GM23338 (cell line): ENCODE measurements at regions not wholly inside any gene's neighbourhood (a gene's known extent, or its start where the extent isn't known, plus 50 kb on each side); places are given as distances from the start of the nearest gene placed in this dataset.

Experiments
- ATAC-seq: fragments of 200-7000 bp; cut with Tn5 transposase; 3 replicates; pipeline ENCODE4 v1.9.1; 2020
- DNase-seq: peaks from one replicate; pipeline ENCODE4 v3.0.0-alpha.2; 2015; ENCODE audit warnings: low spot score
- H2AFZ ChIP-seq: fragments of 200-600 bp; sonication (generic); 2 replicates; pipeline ENCODE4 v1.8.0; 2016; ENCODE audit warnings: antibody characterized with exemption, mild to moderate bottlenecking, moderate library complexity
- H3F3A ChIP-seq: fragments of 200-600 bp; sonication (generic); replicated peaks from 2 replicates; pipeline ENCODE4 v1.8.0; 2017; ENCODE audit warnings: antibody characterized with exemption, mixed run types, low read depth
- H3K27ac ChIP-seq: fragments of 200-600 bp; sonication (generic); 2 replicates; pipeline ENCODE4 v1.6.1; 2016; ENCODE audit warnings: low read depth
- H3K27me3 ChIP-seq: fragments of 200-600 bp; sonication (generic); 2 replicates; pipeline ENCODE4 v1.8.0; 2016; ENCODE audit warnings: mild to moderate bottlenecking, mixed run types, moderate library complexity; ENCODE audit not compliant: insufficient read depth
- H3K36me3 ChIP-seq: fragments of 200-600 bp; sonication (generic); 2 replicates; pipeline ENCODE4 v1.8.0; 2016; ENCODE audit warnings: mild to moderate bottlenecking; ENCODE audit not compliant: insufficient read depth
- H3K4me1 ChIP-seq: fragments of 200-600 bp; sonication (generic); 2 replicates; pipeline ENCODE4 v1.8.0; 2016; ENCODE audit warnings: mild to moderate bottlenecking, moderate library complexity; ENCODE audit not compliant: insufficient read depth
- H3K4me2 ChIP-seq: fragments of 200-600 bp; sonication (generic); 2 replicates; pipeline ENCODE4 v1.7.1; 2017; ENCODE audit warnings: mixed run types
- H3K4me3 ChIP-seq: fragments of 200-600 bp; sonication (generic); 2 replicates; pipeline ENCODE4 v1.6.1; 2016; ENCODE audit warnings: mixed run types
- H3K79me2 ChIP-seq: fragments of 200-600 bp; sonication (generic); replicated peaks from 2 replicates; pipeline ENCODE4 v1.8.0; 2017; ENCODE audit warnings: mild to moderate bottlenecking; ENCODE audit not compliant: insufficient read depth
- H3K9me2 ChIP-seq: fragments of 200-600 bp; sonication (generic); 2 replicates; pipeline ENCODE4 v1.8.0; 2017; ENCODE audit not compliant: insufficient read depth
- H4K20me1 ChIP-seq: fragments of 200-600 bp; sonication (generic); replicated peaks from 2 replicates; pipeline ENCODE4 v1.8.0; 2017; ENCODE audit warnings: mild to moderate bottlenecking; ENCODE audit not compliant: insufficient read depth
- H3K27ac Mint-ChIP-seq: 2 replicates; pipeline ENCODE4 v1.8.0; 2020; ENCODE audit warnings: inconsistent platforms, mild to moderate bottlenecking, moderate library complexity, mixed read lengths
- H3K27me3 Mint-ChIP-seq: 3 replicates; pipeline ENCODE4 v1.8.0; 2022; ENCODE audit warnings: low read depth, mild to moderate bottlenecking, moderate library complexity, mixed read lengths, inconsistent platforms; ENCODE audit not compliant: insufficient read depth, poor library complexity
- H3K36me3 Mint-ChIP-seq: 3 replicates; pipeline ENCODE4 v1.8.0; 2021; ENCODE audit warnings: low read depth, mild to moderate bottlenecking, inconsistent platforms, moderate library complexity, mixed read lengths
- H3K4me1 Mint-ChIP-seq: 3 replicates; pipeline ENCODE4 v1.8.0; 2020; ENCODE audit warnings: mild to moderate bottlenecking, inconsistent platforms, mixed read lengths
- H3K4me3 Mint-ChIP-seq: 3 replicates; pipeline ENCODE4 v1.8.0; 2021; ENCODE audit warnings: moderate library complexity, mild to moderate bottlenecking, inconsistent platforms, mixed read lengths
- H3K9me3 Mint-ChIP-seq: 3 replicates; pipeline ENCODE4 v1.8.0; 2020; ENCODE audit warnings: moderate library complexity, mild to moderate bottlenecking, inconsistent platforms, mixed read lengths
- CREB1 ChIP-seq: fragments of 250-450 bp; sonication (Bioruptor Pico); IDR thresholded peaks from 2 replicates; pipeline ENCODE4 v1.5.0; 2020; ENCODE audit warnings: low read depth, mild to moderate bottlenecking, moderate library complexity
- CTCF ChIP-seq, 2 experiments: fragments of 200-600 bp in 1 of 2; sonication (generic) in 1 of 2; conservative IDR thresholded peaks; 2 replicates each; pipeline versions ENCODE4 v1.5.1 to v1.6.1; 2016 to 2017; ENCODE audit warnings: antibody characterized with exemption in 2 of 2, low read depth in 2 of 2, mild to moderate bottlenecking in 2 of 2, moderate library complexity in 1 of 2
- EZH2phosphoT487 ChIP-seq: fragments of 200-600 bp; sonication (generic); IDR thresholded peaks from one replicate; pipeline ENCODE4 v1.8.1; 2018; ENCODE audit warnings: antibody characterized with exemption; ENCODE audit not compliant: unreplicated experiment
- JUNB ChIP-seq: IDR thresholded peaks from one replicate; pipeline ENCODE4 v1.6.1; 2016; ENCODE audit warnings: antibody characterized with exemption; ENCODE audit not compliant: unreplicated experiment
- POLR2AphosphoS5 ChIP-seq: IDR thresholded peaks from 2 replicates; pipeline ENCODE4 v1.6.1; 2016; ENCODE audit warnings: antibody characterized with exemption, low read depth
- STAT1 ChIP-seq: IDR thresholded peaks from one replicate; pipeline ENCODE4 v1.6.1; 2016; ENCODE audit warnings: antibody characterized with exemption; ENCODE audit not compliant: unreplicated experiment
- ZNF114 ChIP-seq: fragments of 250-450 bp; sonication (Bioruptor Pico); IDR thresholded peaks from 2 replicates; pipeline ENCODE4 v1.5.0; 2020; ENCODE audit warnings: mild to moderate bottlenecking, moderate library complexity
- ZNF331 ChIP-seq: fragments of 250-450 bp; sonication (Bioruptor Pico); IDR thresholded peaks from 2 replicates; pipeline ENCODE4 v1.5.0; 2020; ENCODE audit warnings: low read depth, mild to moderate bottlenecking, moderate library complexity
- ZNF462 ChIP-seq: fragments of 250-450 bp; sonication (Bioruptor Pico); IDR thresholded peaks from 2 replicates; pipeline ENCODE4 v1.5.0; 2020; ENCODE audit warnings: mild to moderate bottlenecking, moderate library complexity

- Mint-ChIP-seq H3K27me3 (no peaks in the 10 kb centered on the region), H3K9me3 (no peaks in the 10 kb centered on the region), H3K27ac (no peak overlapping the region), H3K36me3 (no peaks in the 10 kb centered on the region), H3K4me3 (no peak overlapping the region), H3K4me1 (no peaks in the 10 kb centered on the region)
- no peak for DNase-seq
- Histone ChIP-seq H3K4me1 (no peaks in the 10 kb centered on the region), H3K79me2 (no peaks in the 10 kb centered on the region), H3K9me2 (no peaks in the 10 kb centered on the region), H3K27ac (no peak overlapping the region), H2AFZ (no peak overlapping the region), H3K36me3 (no peaks in the 10 kb centered on the region), H4K20me1 (no peaks in the 10 kb centered on the region), H3F3A (no peaks in the 10 kb centered on the region), H3K4me3 (no peak overlapping the region), H3K4me2 (no peak overlapping the region), H3K27me3 (no peaks in the 10 kb centered on the region)
- no peak for ATAC-seq
- TF ChIP-seq STAT1 (no peak), ZNF114 (CRISPR knock-in tag) (no peak)
These were observed 152.7 kb upstream of the EDNRA start for GRCh38 chr4:147328189-147328588.

DNA sequence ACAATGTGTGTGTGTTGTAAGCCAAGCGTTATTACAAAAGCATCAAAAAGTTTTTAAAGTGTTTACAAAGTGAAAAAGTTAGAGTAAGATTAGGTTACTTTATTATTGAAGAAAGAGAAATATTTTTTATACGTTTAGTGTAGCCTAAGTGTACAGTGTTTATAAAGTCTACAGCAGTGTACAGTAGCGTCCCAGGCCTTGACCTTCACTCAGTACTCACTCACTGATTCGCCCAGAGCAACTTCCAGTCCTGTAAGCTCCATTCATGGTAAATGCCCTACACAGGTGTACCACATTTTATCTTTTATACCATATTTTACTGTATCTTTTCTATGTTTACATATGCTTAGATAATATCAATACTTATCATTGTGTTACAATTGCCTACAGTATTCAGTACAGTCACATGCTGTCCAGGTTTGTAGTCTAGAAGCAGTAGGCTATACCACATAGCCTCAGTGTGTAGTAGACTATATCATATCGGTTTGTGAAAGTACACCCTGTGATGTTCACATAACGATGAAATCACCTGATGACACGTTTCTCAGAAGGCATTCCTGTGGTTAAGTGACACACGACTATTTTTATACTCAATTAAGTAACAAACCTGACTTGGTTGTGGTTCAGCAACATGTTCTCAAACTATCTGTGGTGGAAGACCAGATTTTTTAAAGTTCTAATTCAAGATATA, 152.0 kb upstream of the EDNRA start:
- TF ChIP-seq ZNF114 (CRISPR knock-in tag): no peak
- no peak for TF ChIP-seq EZH2phosphoT487
- no peak overlapping the region for H2AFZ ChIP-seq
- Mint-ChIP-seq H3K9me3 (no peaks in the 10 kb centered on the region), H3K27me3 (no peaks in the 10 kb centered on the region), H3K4me1 (no peaks in the 10 kb centered on the region), H3K4me3 (no peak overlapping the region), H3K27ac (no peak overlapping the region), H3K36me3 (no peaks in the 10 kb centered on the region)
- no peaks in the 10 kb centered on the region for H3K36me3 ChIP-seq
- DNase-seq (no peak), ATAC-seq (no peak)
- no peaks in the 10 kb centered on the region for H3F3A ChIP-seq
- no peaks in the 10 kb centered on the region for H3K27me3 ChIP-seq
- H3K4me1 ChIP-seq: no peaks in the 10 kb centered on the region
- no peaks in the 10 kb centered on the region for H3K79me2 ChIP-seq
- H3K4me3 ChIP-seq: no peak overlapping the region
- H3K4me2 ChIP-seq: no peak overlapping the region
- no peaks in the 10 kb centered on the region for H4K20me1 ChIP-seq
- no peaks in the 10 kb centered on the region for H3K9me2 ChIP-seq
- no peak overlapping the region for H3K27ac ChIP-seq

- no peaks in the 10 kb centered on the region for H3K36me3 Mint-ChIP-seq
- H3K36me3 ChIP-seq: no peaks in the 10 kb centered on the region
- H3K4me1 Mint-ChIP-seq: no peaks in the 10 kb centered on the region
- ATAC-seq (no peak), DNase-seq (no peak)
- H3K27me3 ChIP-seq: no peaks in the 10 kb centered on the region
- H3K4me3 ChIP-seq: no peak overlapping the region
- H3K79me2 ChIP-seq: no peaks in the 10 kb centered on the region
- no peaks in the 10 kb centered on the region for H3K4me1 ChIP-seq
- H3K4me2 ChIP-seq: no peak overlapping the region
- H3F3A ChIP-seq: no peaks in the 10 kb centered on the region
- H3K4me3 Mint-ChIP-seq: no peak overlapping the region
- no peak overlapping the region for H3K27ac ChIP-seq
- no peaks in the 10 kb centered on the region for H3K27me3 Mint-ChIP-seq
- no peak overlapping the region for H2AFZ ChIP-seq
- no peaks in the 10 kb centered on the region for H3K9me2 ChIP-seq
- no peak overlapping the region for H3K27ac Mint-ChIP-seq
- no peaks in the 10 kb centered on the region for H4K20me1 ChIP-seq
- no peaks in the 10 kb centered on the region for H3K9me3 Mint-ChIP-seq
- no peak for TF ChIP-seq JUNB
- no peak for TF ChIP-seq STAT1
- no peak for TF ChIP-seq ZNF462 (CRISPR knock-in tag)
- no peak for TF ChIP-seq POLR2AphosphoS5
- TF ChIP-seq CTCF (conservative IDR thresholded peaks at IDR 0.05; ENCODE audit: low read depth in 2 of 2): no peak
- no peak for TF ChIP-seq CREB1 (CRISPR knock-in tag)
- TF ChIP-seq ZNF331 (CRISPR knock-in tag): no peak
These were observed 148.8 kb upstream of the EDNRA start for GRCh38 chr4:147332091-147332490.
